HG03175 (cell line): ENCODE measurements at regions not wholly inside any gene's neighbourhood (a gene's known extent, or its start where the extent isn't known, plus 50 kb on each side); places are given as distances from the start of the nearest gene placed in this dataset.

Experiments
- ATAC-seq: cut with Tn5 transposase; IDR thresholded peaks from one replicate; pipeline ENCODE4 v1.9.1; 2021; ENCODE audit warnings: mild to moderate bottlenecking, moderate library complexity; ENCODE audit not compliant: unreplicated experiment

DNA sequence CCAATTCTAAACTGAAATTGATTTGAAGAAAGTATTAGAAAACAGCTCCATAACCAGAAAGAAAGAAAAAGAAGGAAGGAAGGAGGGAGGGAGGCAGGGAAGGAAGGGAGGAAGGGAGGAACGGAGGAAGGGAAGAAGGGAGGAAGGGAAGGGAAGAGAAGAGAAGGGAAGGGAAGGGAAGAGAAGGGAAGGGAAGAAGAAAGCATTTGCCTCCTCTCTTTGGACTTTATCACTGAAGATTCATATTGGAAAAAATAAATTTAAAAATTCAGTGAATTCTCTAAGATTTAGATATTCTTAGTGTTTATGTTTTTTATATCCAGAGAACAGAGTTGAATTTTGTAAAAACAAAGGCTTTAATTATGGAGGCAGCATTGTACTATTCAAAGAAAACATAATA is 68.5 kb upstream of the NXT1 start:
- no peak for ATAC-seq

DNA sequence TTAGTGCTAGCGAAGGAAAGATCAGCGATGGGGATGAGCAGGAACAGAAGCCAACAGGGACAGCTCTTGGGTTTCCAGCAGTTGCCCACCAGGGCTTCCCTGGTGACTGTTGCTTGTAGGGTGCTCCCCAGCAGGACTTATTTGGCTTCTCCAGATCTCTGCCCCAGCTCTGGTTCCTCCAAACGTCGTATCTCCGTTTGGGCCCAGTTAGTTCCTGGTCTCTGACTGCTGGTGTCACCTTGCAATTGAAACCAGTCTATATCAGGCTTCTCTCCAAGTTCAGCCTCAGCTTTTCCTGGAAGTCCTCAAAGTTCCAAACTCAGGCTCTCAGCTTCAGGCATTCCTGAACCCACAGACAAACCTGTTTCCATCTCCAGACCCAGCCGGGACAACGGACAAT is 70.8 kb upstream of the NXT1 start:
- ATAC-seq = no peak

DNA sequence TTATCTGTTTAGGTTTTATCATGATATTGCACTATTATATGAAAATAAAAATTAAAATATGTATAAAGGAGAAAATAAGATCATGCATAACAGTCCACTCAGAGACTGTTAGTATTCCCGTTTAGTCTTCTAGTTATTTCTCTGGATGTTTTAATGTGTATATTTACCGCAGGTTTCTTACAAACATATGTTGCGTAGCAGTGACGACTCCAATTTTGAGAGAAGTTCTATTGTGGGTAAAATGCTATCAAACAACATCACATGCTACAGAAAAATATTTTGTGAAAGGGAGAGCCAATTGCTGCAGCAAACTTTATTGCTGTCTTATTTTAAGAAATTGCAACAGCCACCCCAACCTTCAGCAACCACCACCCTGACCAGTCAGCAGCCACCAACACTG is 72.4 kb upstream of the NXT1 start:
- no peak for ATAC-seq

DNA sequence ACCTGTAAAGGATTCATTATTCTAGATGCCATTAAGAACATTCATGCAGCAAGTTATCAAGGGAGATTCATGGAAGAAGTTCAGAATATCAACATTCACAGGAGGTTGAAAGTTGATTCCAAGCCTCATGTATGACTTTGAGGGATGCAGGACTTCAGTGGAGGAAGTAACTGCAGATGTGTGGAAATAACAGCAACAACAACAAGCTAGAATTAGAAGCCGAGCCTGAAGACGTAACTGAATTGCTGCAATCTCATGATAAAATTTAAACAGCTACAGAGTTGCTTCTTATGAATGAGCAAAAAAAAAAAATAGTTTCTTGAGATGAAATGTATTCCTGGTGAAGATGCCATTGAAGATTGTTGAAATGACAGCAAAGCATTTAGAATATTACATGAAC is 73.3 kb upstream of the NXT1 start:
- no peak for ATAC-seq

DNA sequence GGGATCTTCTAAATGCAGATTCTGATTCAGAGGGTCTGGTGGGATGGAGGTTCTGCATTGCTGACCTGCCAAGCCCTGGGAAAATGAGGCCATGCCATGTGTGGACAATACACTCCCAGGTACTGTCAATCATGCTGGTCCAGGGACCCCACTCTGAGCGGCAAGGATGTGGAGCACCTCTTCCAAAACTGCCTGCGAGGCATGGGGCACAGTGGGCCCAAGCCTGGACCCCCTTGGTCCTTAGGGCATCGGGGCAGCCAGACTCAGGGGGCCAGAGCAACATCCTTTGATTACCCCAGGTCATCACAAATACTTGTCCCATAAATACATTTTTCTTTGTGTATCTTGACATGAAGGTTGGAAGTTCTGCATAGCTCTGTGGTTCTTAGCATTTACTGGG is 76.8 kb upstream of the NXT1 start:
- no peak for ATAC-seq

DNA sequence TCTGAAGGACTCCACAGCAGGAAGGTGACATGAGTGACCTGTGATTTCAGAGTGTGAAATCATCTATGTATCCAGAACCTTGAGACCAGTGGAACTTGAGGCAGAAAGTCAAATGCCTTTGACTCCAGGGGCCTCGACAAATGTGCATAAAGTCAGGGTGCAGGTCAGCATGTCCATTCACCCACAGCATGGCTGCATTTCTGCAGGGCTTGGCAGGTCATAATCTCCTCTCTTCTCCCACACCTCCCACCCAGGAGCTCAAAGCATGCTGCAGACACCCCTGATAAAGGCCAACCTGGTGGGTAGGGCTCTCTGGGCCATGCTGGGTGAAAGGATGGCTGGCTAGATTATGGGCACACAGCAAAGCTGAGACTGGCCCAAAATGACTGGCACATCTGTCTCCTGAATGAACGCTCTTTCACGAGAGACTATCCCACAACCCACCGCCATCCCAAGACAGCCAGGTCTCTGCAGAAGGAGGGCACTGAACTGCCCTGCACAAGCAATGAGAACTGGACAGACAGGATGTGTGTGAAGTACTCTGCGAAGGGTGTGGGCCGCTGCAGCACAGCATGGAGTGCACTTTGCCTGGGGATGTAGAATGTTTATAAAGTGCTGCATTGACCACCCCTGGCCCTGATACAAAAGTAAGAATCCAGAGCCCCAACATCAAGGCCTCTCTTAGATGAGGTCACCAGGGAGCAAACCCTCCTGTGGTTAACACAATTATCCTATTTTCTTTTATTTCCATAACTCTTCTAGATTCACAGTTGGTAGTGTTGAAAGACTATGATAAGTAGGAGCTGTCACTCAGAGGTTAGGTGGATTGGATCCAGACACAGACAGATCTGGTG is 78.2 kb upstream of the NXT1 start:
- no peak for ATAC-seq

DNA sequence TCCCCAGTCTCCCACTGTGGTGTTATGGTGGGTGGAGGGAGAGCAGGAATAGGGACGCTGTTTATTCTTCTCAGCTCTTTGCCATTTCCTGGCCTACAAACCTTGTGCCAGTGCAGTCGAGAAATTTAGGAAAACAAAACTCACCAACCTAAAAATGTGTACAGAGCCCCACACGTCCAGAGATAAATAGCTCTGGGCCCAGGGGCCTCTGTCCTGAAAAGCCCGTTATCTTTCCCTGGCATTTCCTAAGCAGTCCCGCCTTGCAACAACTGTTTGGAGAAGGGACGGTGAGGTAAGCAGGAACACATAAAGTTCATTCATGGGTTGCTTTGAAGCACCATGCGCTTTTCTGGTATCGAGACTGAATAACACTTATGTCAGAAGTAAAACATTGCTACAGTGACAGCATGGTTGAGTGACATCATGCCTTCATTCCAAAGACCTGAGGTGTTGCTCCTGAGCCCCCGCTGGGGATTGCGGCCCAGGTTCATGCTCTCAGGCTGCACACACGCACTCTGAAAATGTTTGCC is 80.1 kb upstream of the NXT1 start:
- ATAC-seq = no peak

DNA sequence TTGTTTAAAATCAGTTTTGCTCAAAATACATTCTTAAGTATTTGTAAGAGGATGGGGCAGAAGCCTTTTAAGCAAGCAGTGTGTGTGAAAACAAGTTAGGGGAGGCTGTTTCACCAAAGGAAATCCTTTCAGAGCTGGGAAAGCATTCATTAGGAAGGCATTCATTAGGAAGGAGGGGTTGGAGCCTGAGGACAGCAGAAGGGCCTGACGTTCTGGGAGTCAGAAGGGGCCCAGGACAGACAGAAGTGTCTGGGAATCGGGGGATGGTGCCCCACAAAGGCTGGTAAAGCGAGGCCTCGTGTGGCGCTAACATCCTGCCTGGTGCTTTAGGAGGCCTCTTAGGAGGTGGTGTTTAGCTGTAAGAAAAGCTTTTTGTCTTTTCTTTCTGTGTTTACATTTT is 80.6 kb upstream of the NXT1 start:
- no peak for ATAC-seq

DNA sequence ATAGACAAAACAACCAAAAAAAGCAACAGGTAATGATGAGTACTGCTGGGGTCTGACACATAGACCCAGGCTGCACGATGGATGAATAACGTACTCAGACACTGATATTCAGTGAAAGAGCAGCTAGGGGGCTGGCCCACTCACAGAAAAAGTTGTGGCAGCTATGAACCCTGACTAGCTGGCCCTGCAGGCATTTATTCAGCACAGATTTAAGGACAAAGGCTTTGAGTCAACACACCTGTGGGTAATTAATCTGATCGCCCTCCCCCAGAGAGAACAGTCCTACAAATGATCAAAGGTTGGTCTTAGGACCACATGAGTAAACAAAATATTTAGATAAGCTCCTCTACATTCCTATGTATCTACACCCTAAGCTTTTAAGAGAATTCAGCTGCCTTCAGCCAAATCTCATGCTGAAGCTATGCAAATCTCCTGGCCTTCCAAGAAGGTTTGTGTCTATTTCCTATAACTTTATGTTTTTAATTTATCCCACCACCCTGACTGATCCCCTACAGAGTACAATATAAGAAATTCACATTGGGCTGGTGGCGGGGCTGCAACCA is 81.7 kb upstream of the NXT1 start:
- ATAC-seq = no peak

DNA sequence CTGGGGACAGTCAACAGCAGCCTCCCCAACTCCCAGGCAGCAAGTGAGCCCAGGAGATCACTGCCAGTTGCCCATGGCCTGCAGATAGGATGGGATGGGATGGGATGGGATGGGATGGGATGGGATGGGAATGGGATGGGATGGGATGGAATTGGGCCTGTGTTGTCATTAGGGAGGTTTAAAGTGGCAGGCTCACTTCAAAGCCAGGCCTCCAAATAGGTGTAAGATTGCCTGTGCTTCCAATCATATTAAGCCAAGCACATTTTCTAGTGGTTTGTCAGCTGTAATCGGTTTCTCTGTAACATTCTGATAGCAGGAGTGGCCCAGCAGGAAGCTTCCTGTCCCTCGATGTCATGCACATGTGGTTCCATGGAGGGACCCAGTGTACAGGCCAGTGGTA is 82.7 kb upstream of the NXT1 start:
- ATAC-seq = no peak

DNA sequence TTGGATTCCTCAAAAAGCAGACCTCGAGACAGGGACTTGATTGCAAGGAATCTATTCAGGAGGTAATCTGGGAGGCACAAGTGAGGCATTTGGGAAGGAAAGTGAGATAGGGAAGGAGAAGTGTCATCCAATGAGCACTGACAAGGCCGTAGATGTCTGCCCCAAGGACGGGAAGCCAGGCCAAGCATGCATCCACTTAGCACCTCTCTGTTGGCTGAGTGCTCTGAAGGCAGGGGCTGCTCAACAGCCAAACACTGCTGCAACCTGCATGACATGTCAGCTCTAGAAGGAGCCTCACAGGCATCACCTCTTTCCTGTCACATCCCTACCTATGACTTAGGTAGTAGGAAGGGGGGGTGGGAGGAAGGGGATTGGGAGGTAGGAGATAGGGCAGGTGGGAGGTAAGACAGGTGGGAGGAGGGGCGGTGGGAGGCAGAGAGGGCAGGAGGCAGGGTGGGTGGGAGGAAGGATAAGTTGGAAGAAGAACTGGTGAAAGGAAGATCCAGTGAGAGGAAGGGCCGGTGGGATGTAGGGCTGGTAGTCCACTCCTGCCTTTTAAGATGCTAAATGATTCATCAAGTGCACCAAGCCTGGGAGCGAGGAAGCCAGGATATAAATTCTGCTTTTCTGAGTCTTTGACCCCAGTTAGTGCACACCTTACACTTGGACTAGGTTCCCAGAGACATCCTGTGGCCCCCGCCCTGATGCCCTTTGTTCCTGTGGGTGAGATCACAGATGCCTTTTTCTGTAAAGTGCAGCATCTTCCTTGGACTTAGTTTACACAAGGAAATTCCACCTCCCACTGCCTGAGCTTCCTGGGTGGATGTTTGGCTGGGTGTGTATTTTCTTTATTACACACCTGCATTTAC is 83.8 kb upstream of the NXT1 start:
- no peak for ATAC-seq

DNA sequence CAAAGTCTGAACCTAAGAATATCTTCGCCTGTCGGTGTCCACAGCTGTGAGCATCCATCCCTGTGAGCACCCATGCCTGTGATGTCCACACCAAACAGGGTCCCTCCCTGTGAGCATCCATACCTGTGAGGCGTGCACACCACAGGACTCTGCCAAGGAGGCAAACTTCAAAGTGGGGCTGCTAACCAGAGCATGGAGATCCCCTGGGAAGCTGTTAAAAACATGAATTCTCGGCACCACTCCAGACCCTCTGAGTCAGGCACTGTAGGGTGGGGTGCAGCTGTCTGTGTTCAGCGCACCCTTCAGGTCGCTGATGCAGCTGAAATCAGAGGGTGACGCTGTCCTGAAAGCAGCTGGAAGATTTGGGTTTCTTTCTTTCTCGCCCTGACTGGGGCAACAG is 85.4 kb upstream of the NXT1 start:
- ATAC-seq = no peak

DNA sequence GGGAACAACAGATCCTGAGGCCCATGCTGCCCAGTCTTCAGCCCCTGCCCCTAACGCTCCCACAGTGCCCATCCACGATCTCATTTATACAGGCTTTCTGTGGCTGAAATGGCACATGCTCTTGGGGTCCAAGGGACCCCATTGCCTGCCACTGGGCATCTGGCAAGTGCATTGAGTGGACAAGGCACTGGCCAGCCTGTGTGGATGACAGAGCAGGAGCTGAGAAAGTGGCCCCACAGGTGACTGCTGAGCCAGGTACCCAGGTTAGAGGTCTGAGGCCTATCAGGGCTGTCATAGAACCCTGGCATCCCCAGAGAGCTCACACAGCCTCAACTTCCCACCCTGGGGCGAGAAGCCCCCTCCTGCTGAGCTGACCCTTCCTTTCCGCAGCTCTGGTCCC is 86.0 kb upstream of the NXT1 start:
- ATAC-seq = no peak

DNA sequence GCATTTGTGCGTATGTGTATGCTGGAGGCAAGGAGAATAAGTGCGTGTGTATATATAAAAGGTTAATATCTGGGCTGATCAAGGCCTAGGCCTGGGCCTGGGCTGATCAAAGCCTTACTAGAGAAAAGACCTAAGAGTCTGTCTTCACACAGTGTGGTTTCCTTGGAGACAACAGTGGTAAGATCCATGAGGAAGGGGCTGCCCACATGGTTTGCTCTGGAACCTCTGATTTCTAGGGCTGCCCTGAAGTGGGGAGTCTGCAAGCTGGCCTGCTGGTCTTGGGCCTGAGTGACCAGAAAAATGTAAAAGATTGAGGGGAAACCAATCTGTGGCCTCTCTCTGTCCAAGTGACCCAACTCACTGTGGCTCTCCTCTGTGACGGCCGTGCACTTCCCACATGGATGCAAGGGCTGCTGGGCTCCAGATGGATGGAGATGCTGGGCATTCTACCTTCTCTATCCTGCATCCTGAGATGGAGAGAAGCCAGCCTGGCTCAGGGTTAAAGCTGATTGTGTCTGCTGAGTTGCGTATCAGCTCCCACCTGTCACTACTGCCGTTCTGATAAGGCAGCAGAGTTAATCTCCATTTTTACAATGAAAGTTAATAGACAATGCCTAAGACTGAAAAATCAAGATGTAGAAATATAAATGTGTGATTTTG is 90.3 kb upstream of the NXT1 start:
- ATAC-seq = no peak

DNA sequence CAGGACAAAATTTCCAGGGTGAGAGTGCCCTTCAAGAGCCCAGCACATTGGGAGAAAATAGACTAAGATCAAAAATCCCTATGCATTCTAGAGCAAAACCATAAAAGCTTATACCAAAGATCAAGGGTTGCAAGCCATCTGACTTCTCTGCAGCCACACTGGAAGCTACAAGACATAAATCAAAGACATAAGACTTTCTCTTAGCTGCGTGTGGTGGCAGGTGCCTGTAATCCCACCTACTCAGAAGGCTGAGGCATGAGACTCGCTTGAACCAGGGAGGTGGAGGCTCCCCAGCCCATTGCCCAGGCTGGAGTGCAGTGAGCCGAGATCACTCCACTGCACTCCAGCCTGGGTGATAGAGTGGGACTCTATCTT is 91.9 kb upstream of the NXT1 start:
- ATAC-seq = no peak

DNA sequence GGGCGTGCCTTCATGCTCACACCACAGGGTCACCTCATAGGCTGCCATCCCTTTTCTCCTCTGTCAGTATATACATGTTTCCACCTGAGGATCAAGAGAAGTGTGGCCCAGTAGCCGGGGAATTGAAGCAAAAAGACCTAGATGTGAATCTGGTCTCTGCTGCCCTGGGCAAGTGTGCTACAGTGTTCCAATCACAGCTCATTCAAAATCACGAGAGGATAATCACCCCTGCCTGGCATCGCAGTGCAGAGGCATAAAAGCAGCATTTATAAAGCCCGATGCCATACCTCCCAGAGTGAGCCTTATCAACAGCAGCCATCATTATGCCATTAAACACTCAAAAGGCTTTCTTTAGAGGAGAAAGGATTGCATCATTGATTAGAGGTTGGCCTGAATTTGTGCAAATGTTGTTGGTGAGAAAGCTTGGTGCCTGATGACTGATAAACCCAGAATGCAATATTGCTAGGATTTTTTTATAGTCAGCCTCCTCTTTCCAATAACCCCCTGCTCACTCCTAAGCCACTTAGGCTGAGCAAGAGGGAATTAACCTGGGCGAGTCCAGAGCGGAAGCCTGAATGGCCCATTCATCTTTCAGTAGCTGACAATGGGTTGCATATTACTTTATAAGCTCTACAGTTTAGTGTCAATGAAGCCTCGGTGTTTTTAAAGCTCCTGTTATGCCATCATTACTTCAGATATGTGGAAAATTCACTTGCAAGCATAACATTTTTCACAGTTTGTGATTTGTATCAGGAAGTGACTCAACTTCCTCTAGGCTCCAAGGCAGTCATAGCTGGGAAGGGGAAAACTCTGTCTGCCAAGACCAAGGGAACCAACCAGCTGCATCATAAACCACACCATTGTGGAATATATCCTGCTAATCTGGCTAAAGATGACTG is 92.5 kb upstream of the NXT1 start:
- ATAC-seq = no peak

DNA sequence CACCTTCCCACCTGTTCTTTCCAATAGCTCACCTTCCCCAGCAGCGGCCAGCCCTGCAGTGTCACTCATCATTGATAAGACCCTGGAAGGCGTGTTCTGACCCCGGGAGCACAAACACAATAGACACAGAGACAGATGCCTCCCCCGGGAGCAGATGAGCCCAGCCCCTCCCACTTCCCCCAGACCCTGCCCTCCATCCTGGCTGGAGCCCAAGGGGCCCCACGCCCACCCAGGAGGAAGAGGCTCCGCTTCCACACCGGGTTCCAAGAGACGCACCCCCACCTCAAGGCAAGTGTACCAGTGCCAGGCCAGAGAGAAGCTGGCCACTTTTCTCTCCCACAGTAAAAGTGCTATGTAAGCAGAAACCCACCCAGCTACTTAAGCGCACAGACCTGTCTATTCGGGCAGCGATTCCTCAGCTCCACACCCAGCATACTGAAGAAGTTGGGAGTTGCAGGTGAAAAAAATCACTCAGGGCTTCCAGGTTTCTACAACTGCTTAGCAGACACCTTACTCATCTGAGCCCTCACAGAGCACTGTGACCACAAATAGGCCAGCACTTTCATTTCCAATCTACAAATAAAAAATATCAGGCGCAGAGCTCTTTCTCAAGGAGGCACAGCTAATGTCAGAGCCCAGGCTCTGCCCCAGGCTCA is 93.4 kb upstream of the NXT1 start:
- ATAC-seq = no peak

DNA sequence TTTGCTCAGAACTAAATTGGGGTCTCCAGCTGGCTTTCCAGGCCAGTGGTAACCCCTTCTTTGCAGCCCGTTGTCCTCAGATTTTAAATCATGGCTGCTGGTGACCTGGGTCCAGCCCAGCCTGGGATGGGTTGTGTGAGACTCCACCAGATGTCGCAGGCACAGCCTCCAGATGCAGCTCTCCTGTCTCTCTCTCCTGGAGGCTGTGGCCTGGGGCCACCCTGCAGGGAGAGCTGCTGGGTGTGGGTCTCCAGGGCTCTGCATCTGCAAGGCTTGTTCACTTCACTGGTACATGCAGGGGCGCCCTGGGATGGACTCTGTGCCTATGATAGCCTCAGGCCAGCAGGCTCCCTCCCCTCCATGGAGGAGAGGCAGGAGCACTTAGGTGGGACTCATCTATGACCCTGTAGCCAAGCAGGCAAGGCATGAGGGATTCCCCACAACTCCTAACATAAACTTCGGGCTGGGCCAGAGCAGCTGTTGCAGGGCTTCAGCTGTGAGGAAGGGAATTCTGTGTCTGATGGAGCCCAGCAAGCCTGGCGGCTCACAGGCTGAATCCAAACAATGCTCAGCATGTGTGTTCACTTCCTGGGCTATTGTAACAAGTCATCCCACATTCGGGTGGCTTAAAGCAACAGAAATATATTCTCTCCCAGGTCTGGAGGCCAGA is 94.7 kb upstream of the NXT1 start:
- ATAC-seq = no peak

DNA sequence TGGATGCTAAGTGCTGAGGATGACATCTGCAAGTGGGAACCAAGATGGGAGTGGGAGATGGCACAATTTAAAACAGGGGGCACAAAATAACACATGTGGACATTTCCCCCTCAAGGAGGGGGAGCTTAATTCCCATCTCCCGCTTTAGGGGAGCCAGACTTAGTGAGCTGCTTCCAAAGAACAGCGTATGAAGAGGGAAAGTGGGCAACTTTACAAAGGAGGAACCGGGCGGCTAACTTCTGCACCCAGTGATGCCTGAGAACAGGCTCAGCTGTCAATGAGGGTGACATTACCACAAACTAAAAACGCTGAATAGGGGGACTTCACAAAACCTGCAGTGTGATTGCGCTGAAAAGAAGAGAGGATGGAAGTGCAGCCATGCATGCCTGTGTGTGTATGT is 95.5 kb upstream of the NXT1 start:
- no peak for ATAC-seq
